ENCODE measurements at regions not wholly inside any gene's neighbourhood (a gene's known extent, or its start where the extent isn't known, plus 50 kb on each side); places are given as distances from the start of the nearest gene placed in this dataset.

DNA sequence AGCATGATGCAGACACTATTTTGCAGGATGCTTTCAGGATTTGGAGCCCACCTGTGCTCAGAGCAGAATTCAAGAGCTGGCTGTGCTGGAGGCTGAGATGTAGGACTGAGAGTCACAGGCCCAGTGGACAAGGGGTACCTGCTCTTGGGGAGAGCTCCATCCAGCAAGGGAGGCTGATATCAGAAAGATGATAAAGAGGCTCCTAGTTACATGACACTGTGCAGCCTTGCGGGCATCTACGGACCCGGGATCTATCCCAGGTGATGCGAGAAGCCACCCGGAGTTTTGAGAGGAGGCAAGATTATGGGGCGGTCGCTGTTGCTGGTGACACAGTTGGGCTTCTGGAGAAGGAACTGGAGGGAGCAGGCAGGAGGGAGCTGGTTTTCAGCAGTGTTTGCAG, 579.0 kb downstream of the TBC1D22A start:
- TF ChIP-seq EZH2 (IDR thresholded peaks at IDR 0.05) (no peak), POLR2AphosphoS5 (IDR thresholded peaks at IDR 0.05; ENCODE audit: borderline replicate concordance, low read depth, low read length) (no peak), FOXP2 (optimal IDR thresholded peaks at IDR 0.05; ENCODE audit: control extremely low read depth, extremely low read length, insufficient read depth) (no peak)
